SK-N-MC (cell line): ENCODE measurements at regions not wholly inside any gene's neighbourhood (a gene's known extent, or its start where the extent isn't known, plus 50 kb on each side); places are given as distances from the start of the nearest gene placed in this dataset.

Source experiments
- EZH2 ChIP-seq: fragments of 200-600 bp; sonication (generic); IDR thresholded peaks from one replicate; pipeline ENCODE4 v1.6.1; 2017; ENCODE audit warnings: antibody characterized with exemption
- POLR2AphosphoS5 ChIP-seq: IDR thresholded peaks from 2 replicates; pipeline ENCODE4 v1.6.1; 2012; ENCODE audit warnings: mild to moderate bottlenecking, low read depth, low read length, borderline replicate concordance

DNA sequence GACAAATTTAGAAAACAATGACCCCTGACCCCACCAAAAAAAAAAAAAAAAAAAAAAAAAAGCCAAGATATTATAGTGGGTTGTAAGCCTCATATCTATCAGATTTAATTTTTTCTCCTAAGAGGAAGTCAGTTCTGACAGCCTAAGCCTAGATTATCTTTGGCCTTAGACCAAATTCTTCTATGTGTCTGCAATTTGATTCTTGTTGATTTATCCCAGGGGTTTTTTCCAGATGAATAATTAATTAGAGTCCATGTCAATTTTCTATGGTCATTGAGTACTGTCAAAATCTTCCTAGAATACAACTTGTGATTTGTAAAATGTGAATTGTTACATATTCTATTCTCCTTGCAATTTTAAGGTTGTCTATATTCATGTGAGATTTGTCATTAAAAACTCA, 151.6 kb upstream of the CACNA2D1 start:
- TF ChIP-seq EZH2: no peak
- no peak for TF ChIP-seq POLR2AphosphoS5
